Dermis blood vessel endothelial cell (primary cell): ENCODE measurements at regions not wholly inside any gene's neighbourhood (a gene's known extent, or its start where the extent isn't known, plus 50 kb on each side); places are given as distances from the start of the nearest gene placed in this dataset.

ENCODE experiments used
- DNase-seq: peaks from one replicate; pipeline ENCODE4 v3.0.0; 2010

GRCh38 chr10:120984221-120984620, 133.1 kb downstream of the WDR11 start:
- no peak for DNase-seq

GRCh38 chr10:120987359-120987758, 136.2 kb downstream of the WDR11 start:
- DNase-seq: no peak

- no peak for DNase-seq
These were observed 137.6 kb downstream of the WDR11 start for GRCh38 chr10:120988751-120989150.

- no peak for DNase-seq
These were observed 138.1 kb downstream of the WDR11 start for GRCh38 chr10:120989279-120989678.

- DNase-seq: no peak
These were observed 138.9 kb downstream of the WDR11 start for GRCh38 chr10:120989996-120990598.

GRCh38 chr10:120990831-120991230, 139.7 kb downstream of the WDR11 start:
- DNase-seq: no peak

GRCh38 chr10:120993089-120993488, 141.9 kb downstream of the WDR11 start:
- no peak for DNase-seq

- no peak for DNase-seq
These were observed 144.6 kb downstream of the WDR11 start for GRCh38 chr10:120995768-120996167.

- no peak for DNase-seq
These were observed 145.4 kb downstream of the WDR11 start for GRCh38 chr10:120996456-120997034.

- no peak for DNase-seq
These were observed 146.2 kb downstream of the WDR11 start for GRCh38 chr10:120997313-120997712.

GRCh38 chr10:120997756-120998155, 146.6 kb downstream of the WDR11 start:
- DNase-seq: no peak

- no peak for DNase-seq
These were observed 147.1 kb downstream of the WDR11 start for GRCh38 chr10:120998251-120998650.

- no peak for DNase-seq
These were observed 147.7 kb downstream of the WDR11 start for GRCh38 chr10:120998782-120999285.

GRCh38 chr10:120999868-121000267, 148.7 kb downstream of the WDR11 start:
- no peak for DNase-seq

GRCh38 chr10:121002586-121003205, 151.5 kb downstream of the WDR11 start:
- no peak for DNase-seq

- DNase-seq: no peak
These were observed 154.9 kb downstream of the WDR11 start for GRCh38 chr10:121005948-121006587.

- no peak for DNase-seq
These were observed 156.1 kb downstream of the WDR11 start for GRCh38 chr10:121007264-121007663.

GRCh38 chr10:121015916-121016315, 164.8 kb downstream of the WDR11 start:
- DNase-seq: no peak

GRCh38 chr10:121024905-121025584, 173.9 kb downstream of the WDR11 start:
- DNase-seq: no peak

GRCh38 chr10:121025731-121026130, 174.6 kb downstream of the WDR11 start:
- no peak for DNase-seq

GRCh38 chr10:121027371-121027770, 176.2 kb downstream of the WDR11 start:
- DNase-seq: no peak

- no peak for DNase-seq
These were observed 181.3 kb downstream of the WDR11 start for GRCh38 chr10:121032460-121032859.

- DNase-seq: no peak
These were observed 182.2 kb downstream of the WDR11 start for GRCh38 chr10:121033366-121033765.
